Sigmoid colon (tissue), 4 donors: ENCODE measurements at regions not wholly inside any gene's neighbourhood (a gene's known extent, or its start where the extent isn't known, plus 50 kb on each side); places are given as distances from the start of the nearest gene placed in this dataset.

Experiments
- POLR2A ChIP-seq, 2 donors: fragments of 450-650 bp; IDR thresholded peaks; one replicate each; pipeline ENCODE4 v1.6.1; 2016; ENCODE audit warnings: antibody characterized with exemption in 2 of 2, mild to moderate bottlenecking in 2 of 2, moderate library complexity in 2 of 2
- POLR2AphosphoS5 ChIP-seq, 4 donors: sonication (generic); formaldehyde crosslinking; IDR thresholded peaks; one replicate each; pipeline ENCODE4 v1.6.1; 2017; ENCODE audit warnings: antibody characterized with exemption in 4 of 4
- TF ChIP-seq, protein P1 (sequence below), 4 experiments: fragments of 450-650 bp in 3 of 4; fragments of 200-600 bp in 1 of 4; IDR thresholded peaks; one replicate each; pipeline ENCODE4 v1.5.1; 2016 to 2019; ENCODE audit warnings: antibody characterized with exemption in 4 of 4, mild to moderate bottlenecking in 3 of 4, moderate library complexity in 2 of 4

DNA sequence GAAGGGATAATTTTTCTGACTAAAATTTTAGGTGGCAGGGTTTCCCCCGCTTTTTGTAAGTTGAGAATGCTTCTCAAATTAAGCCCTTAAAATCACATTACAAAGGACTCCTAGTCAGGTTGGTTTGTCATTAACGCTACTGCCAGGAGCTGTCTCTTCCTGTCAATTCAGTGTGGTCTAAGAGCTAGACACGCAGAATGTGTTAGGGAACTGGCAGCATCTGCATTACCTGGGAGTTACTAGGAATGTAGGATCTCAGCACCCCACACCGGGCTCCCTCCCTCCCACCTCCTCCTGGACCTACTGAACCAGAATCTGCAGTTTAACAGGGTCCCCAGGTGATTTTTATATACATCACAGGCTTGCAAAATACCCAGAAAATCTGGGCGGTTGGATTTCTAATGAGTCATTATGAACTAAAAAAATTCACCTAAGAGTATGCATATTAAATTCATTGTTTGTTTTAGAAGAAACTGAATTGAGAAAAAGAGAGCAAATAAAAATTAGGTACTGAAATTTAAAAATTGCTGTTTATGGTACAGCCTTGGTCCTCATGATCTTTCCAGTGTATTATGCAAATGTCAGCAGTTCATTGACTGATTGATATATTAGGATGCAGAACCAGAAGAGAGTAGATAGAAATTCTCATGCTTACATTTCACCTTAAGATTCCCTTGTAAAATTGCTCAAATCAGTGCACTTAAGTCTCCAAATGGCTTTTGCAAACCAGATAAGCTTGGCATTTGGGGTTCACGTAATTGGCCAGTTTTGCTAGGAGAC lies 130.9 kb upstream of the ITGA6 start:
- TF ChIP-seq, protein P1, sequence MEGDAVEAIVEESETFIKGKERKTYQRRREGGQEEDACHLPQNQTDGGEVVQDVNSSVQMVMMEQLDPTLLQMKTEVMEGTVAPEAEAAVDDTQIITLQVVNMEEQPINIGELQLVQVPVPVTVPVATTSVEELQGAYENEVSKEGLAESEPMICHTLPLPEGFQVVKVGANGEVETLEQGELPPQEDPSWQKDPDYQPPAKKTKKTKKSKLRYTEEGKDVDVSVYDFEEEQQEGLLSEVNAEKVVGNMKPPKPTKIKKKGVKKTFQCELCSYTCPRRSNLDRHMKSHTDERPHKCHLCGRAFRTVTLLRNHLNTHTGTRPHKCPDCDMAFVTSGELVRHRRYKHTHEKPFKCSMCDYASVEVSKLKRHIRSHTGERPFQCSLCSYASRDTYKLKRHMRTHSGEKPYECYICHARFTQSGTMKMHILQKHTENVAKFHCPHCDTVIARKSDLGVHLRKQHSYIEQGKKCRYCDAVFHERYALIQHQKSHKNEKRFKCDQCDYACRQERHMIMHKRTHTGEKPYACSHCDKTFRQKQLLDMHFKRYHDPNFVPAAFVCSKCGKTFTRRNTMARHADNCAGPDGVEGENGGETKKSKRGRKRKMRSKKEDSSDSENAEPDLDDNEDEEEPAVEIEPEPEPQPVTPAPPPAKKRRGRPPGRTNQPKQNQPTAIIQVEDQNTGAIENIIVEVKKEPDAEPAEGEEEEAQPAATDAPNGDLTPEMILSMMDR (IDR thresholded peaks at IDR 0.05), result no peak
- TF ChIP-seq POLR2A (IDR thresholded peaks at IDR 0.05), result no peak
- TF ChIP-seq POLR2AphosphoS5 (IDR thresholded peaks at IDR 0.05), result no peak
